ENCODE measurements at regions not wholly inside any gene's neighbourhood (a gene's known extent, or its start where the extent isn't known, plus 50 kb on each side); places are given as distances from the start of the nearest gene placed in this dataset.
A peak's percentile ranks its signal among the peaks of the same experiment; 100 is the strongest.

DNA sequence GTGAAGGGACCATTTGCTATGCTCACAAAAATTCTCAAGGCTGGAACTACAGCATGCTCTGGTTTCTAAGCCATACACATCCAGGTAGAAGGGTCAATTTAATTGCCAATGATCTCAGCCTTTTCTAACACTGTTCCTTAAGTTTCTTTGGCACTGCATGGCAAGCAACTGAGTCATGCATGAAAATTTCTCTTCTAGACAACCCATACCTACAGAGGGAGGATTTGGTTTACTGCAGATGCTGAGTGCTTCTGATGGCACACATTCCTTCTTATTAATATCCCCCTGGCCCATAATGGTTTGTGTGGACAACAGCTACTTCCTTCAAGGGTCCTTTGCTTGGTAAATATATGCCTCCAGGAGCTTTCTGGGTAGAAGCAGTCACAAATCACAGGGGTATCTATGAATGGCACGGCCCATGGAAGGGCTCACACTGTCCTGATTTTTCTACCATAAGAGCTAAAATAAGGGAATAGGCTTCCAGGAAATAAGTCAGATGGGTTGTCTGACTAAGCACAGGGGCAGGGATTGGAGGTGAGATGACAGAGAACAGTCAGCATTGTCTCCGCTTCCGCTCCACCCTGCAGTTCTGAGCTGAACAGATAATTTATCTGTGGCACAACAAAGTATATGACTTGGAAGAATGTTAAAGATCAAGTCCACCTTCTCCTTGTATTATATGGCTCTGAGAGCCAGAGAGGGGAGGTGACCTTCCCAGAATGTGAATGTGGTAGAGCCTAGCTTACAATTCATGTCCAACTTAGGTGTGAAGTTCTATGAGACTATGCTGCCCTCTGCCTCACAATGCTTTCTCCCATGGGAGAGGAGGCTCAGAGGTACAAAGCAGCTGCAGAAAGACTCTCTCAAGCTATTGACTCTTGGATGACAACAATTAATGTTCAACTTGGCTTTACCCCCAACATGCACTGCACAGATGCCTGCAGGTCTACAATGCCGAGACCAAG is 199.2 kb upstream of the TNP1 start:
- Histone ChIP-seq H3K27me3 (no peaks in the 10 kb centered on the region), H3K9me3 (no peaks in the 10 kb centered on the region), H3K4me1 (peaks cover 0 to 4% (median 0%) of the 10 kb centered on the region in 3 donors), H3K36me3 (no peaks in the 10 kb centered on the region), H3K4me3 (no peak overlapping the region), H3K27ac (no peak overlapping the region)
- intact Hi-C loops (cut with DNase I): no loop called here
- no peak for DNase-seq
- WGBS, 2 donors: 86 to 93% methylated on average over 4 of the region's 4 CpGs
- TF ChIP-seq POLR2A (IDR thresholded peaks at IDR 0.05): no peak

DNA sequence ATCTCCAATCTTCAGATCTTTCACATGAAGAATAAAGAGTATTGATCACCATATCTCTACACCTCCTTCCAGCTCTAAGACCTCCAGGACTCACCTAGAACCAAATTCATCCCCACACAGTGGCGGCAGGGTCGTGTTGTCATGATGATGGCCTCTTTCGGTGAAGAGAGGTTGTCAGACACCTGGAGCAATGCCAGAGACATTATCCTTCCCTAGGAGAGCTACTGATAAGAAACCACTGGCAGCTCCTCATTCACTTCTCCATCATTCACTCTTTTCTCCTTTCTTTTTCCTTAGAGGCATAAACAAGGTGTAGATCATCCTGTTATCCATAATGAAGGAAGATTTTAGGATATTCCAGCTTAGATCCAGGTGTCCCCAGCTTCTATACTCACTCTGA is 197.9 kb upstream of the TNP1 start:
- no peaks in the 10 kb centered on the region for H3K27me3 ChIP-seq
- TF ChIP-seq, protein P1, sequence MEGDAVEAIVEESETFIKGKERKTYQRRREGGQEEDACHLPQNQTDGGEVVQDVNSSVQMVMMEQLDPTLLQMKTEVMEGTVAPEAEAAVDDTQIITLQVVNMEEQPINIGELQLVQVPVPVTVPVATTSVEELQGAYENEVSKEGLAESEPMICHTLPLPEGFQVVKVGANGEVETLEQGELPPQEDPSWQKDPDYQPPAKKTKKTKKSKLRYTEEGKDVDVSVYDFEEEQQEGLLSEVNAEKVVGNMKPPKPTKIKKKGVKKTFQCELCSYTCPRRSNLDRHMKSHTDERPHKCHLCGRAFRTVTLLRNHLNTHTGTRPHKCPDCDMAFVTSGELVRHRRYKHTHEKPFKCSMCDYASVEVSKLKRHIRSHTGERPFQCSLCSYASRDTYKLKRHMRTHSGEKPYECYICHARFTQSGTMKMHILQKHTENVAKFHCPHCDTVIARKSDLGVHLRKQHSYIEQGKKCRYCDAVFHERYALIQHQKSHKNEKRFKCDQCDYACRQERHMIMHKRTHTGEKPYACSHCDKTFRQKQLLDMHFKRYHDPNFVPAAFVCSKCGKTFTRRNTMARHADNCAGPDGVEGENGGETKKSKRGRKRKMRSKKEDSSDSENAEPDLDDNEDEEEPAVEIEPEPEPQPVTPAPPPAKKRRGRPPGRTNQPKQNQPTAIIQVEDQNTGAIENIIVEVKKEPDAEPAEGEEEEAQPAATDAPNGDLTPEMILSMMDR (IDR thresholded peaks at IDR 0.05): no peak
- no peak overlapping the region for H3K4me3 ChIP-seq
- WGBS, 2 donors: 89 to 91% methylated on average over 3 of the region's 3 CpGs
- DNase-seq: no peak
- intact Hi-C loops (cut with DNase I): no loop called here
- H3K27ac ChIP-seq: no peak overlapping the region
- no peaks in the 10 kb centered on the region for H3K36me3 ChIP-seq
- no peaks in the 10 kb centered on the region for H3K9me3 ChIP-seq
- peaks cover 0 to 1% (median 0%) of the 10 kb centered on the region in 3 donors for H3K4me1 ChIP-seq

DNA sequence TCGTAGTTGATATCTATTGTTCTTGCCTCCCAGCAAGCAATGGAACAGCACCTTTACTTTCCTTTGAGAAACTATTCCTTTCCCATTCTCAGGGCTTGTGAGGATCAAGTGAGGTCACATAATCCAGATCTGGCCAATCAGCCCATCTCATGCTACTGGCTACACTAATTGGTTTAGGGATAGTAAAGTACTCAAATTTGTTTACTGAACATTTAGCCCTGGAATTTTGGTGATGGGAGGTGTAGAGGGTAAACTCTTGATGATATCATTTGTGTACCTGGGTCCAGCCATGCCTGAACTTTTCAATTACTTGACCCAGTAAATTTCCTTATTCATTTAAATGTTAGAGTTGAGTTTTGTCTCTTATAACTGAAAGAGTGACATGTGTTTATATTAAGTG is 195.8 kb upstream of the TNP1 start:
- H3K27ac ChIP-seq: no peak overlapping the region
- no peaks in the 10 kb centered on the region for H3K36me3 ChIP-seq
- intact Hi-C loops (cut with DNase I): no loop called here
- whole genome bisulfite sequencing, 2 donors: 73 to 75% methylated on average over 1 of the region's 1 CpG
- DNase-seq: no peak
- H3K9me3 ChIP-seq: no peaks in the 10 kb centered on the region
- H3K4me1 ChIP-seq: peaks cover 0 to 2% (median 0%) of the 10 kb centered on the region in 3 donors
- TF ChIP-seq, protein P1 (IDR thresholded peaks at IDR 0.05): no peak
- no peak for TF ChIP-seq POLR2A (IDR thresholded peaks at IDR 0.05)
- H3K4me3 ChIP-seq: no peak overlapping the region
- H3K27me3 ChIP-seq: no peaks in the 10 kb centered on the region

DNA sequence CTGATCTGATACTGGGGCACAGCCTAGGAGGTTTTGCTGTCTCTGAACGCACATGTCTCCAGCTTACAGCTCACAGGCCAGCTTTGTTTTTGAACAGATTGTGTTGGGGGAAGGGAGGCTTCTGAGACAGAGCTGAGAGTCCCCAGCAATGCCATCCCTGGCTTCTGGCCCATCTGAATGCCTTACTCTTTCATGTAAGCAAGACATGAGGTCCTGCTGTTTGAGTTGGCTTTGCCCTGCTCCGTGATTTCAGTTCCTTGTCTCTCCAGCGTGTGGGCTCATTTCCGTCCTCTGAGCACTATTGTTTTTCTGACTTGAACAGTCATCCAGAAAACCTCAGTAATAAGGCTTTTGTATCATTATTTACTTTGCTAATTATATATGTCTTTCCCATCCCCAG is 194.9 kb upstream of the TNP1 start:
- peaks cover 0 to 5% (median 2%) of the 10 kb centered on the region in 3 donors for H3K4me1 ChIP-seq
- H3K4me3 ChIP-seq: no peak overlapping the region
- H3K36me3 ChIP-seq: no peaks in the 10 kb centered on the region
- no peaks in the 10 kb centered on the region for H3K9me3 ChIP-seq
- TF ChIP-seq, protein P1 (IDR thresholded peaks at IDR 0.05): no peak
- no peak for TF ChIP-seq POLR2A (IDR thresholded peaks at IDR 0.05)
- H3K27ac ChIP-seq: peak overlapping the region in 1 of 4 donors; percentile 18
- 58 to 82% methylated on average over 4 of the region's 4 CpGs for WGBS, 2 donors
- intact Hi-C loops (cut with DNase I): no loop called here
- no peak for DNase-seq
- H3K27me3 ChIP-seq: no peaks in the 10 kb centered on the region

DNA sequence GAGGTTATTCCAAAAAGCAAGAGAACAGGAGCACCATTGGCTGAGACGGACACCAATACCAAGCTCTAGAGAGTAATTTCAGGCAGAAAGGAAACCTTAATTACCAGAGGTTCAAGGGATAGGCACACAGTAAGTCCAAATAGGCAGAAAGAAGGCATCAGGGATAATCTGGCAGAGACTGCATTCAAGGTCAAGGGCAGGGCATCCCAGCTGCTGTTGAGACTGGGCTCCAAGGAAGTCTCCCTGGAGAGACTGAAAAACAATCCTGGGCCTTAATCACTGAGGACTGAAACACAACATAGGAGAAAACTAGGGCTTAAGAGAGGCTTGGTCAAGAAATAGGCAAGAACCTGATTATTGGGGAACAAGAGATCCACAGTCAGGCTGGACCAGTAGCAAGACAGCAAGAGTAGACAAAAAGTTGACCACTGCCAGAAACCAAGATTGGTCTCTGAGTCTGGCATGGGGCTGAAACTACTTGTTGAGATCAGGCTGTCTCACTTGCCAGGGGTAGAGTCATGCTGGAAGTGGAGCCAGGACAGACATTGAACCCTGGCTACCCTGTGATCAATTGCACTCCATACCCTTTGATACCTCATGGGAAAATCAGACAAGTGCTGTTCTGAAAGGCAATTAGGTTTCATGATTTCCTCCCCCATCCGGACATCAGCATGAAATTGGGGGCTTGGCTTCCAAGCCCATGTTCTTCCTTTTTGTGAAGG is 193.2 kb upstream of the TNP1 start:
- Histone ChIP-seq H3K27me3 (no peaks in the 10 kb centered on the region), H3K27ac (no peak overlapping the region), H3K9me3 (no peaks in the 10 kb centered on the region), H3K4me1 (peaks cover 0 to 21% (median 2%) of the 10 kb centered on the region in 3 donors), H3K36me3 (no peaks in the 10 kb centered on the region), H3K4me3 (no peak overlapping the region)
- no peak for DNase-seq
- intact Hi-C loops (cut with DNase I): no loop called here
- WGBS, 2 donors: 85 to 98% methylated on average over 2 of the region's 2 CpGs
- TF ChIP-seq POLR2A (IDR thresholded peaks at IDR 0.05): no peak
- TF ChIP-seq, protein P1 (IDR thresholded peaks at IDR 0.05): no peak
